SJSA1 (cell line): ENCODE measurements at regions not wholly inside any gene's neighbourhood (a gene's known extent, or its start where the extent isn't known, plus 50 kb on each side); places are given as distances from the start of the nearest gene placed in this dataset.
"Not testable (repeated sequence)": the region's sequence is repeated elsewhere in the genome, so short reads cannot be mapped to it uniquely, and the experiment has no call there.

Experiments used
- DNase-seq, 2 experiments: peaks; one replicate each; pipeline ENCODE4 v3.0.0-alpha.2; 2015 to 2020; ENCODE audit warnings: low spot score in 2 of 2, low read depth in 1 of 2
- H3K27ac ChIP-seq: fragments of 250-450 bp; sonication (Bioruptor Pico); 2 replicates; pipeline ENCODE4 v1.5.1; 2020; ENCODE audit warnings: mild to moderate bottlenecking, moderate library complexity
- H3K27me3 ChIP-seq: fragments of 250-450 bp; sonication (Bioruptor Pico); replicated peaks from 2 replicates; pipeline ENCODE4 v1.5.1; 2020; ENCODE audit warnings: mild to moderate bottlenecking, moderate library complexity
- H3K36me3 ChIP-seq: fragments of 250-450 bp; sonication (Bioruptor Pico); 2 replicates; pipeline ENCODE4 v1.5.1; 2020; ENCODE audit warnings: mild to moderate bottlenecking
- H3K4me1 ChIP-seq: fragments of 250-450 bp; sonication (Bioruptor Pico); replicated peaks from 2 replicates; pipeline ENCODE4 v1.6.1; 2021; ENCODE audit warnings: mild to moderate bottlenecking
- H3K4me3 ChIP-seq: fragments of 250-450 bp; sonication (Bioruptor Pico); 2 replicates; pipeline ENCODE4 v1.5.1; 2020; ENCODE audit warnings: mild to moderate bottlenecking
- H3K9me3 ChIP-seq: fragments of 250-450 bp; sonication (Bioruptor Pico); replicated peaks from 2 replicates; pipeline ENCODE4 v1.5.1; 2020; ENCODE audit warnings: mild to moderate bottlenecking

- no peaks in the 10 kb centered on the region for H3K36me3 ChIP-seq
Observed at GRCh38 chr7:13803134-13803533, 186.3 kb downstream of the ETV1 start.

GRCh38 chr7:13806089-13806867, 183.2 kb downstream of the ETV1 start:
- not testable (repeated sequence) for H3K4me1 ChIP-seq, H3K27me3 ChIP-seq, DNase-seq, H3K27ac ChIP-seq, H3K36me3 ChIP-seq, H3K4me3 ChIP-seq, H3K9me3 ChIP-seq

More at GRCh38 chr7:13803134-13803533, 186.3 kb downstream of the ETV1 start:
- peaks cover 3% of the 10 kb centered on the region for H3K4me1 ChIP-seq
- no peaks in the 10 kb centered on the region for H3K9me3 ChIP-seq
- no peak for DNase-seq
- no peak overlapping the region for H3K27ac ChIP-seq
- no peak overlapping the region for H3K4me3 ChIP-seq
- no peaks in the 10 kb centered on the region for H3K27me3 ChIP-seq

GRCh38 chr7:13817230-13817629, 172.2 kb downstream of the ETV1 start:
- H3K9me3 ChIP-seq, H3K36me3 ChIP-seq, H3K27me3 ChIP-seq, H3K27ac ChIP-seq, H3K4me1 ChIP-seq, H3K4me3 ChIP-seq, DNase-seq: not testable (repeated sequence)

- no peaks in the 10 kb centered on the region for H3K4me1 ChIP-seq
- DNase-seq = no peak
Observed at GRCh38 chr7:13821152-13821787, 168.2 kb downstream of the ETV1 start.

GRCh38 chr7:13822678-13823077, 166.8 kb downstream of the ETV1 start:
- Histone ChIP-seq H3K27me3 (no peaks in the 10 kb centered on the region), H3K27ac (no peak overlapping the region), H3K9me3 (no peaks in the 10 kb centered on the region), H3K4me3 (no peak overlapping the region), H3K4me1 (no peaks in the 10 kb centered on the region), H3K36me3 (no peaks in the 10 kb centered on the region)
- no peak for DNase-seq

More at GRCh38 chr7:13821152-13821787, 168.2 kb downstream of the ETV1 start:
- Histone ChIP-seq H3K9me3 (no peaks in the 10 kb centered on the region), H3K27me3 (no peaks in the 10 kb centered on the region), H3K27ac (no peak overlapping the region), H3K36me3 (no peaks in the 10 kb centered on the region), H3K4me3 (no peak overlapping the region)

GRCh38 chr7:13826752-13827151, 162.7 kb downstream of the ETV1 start:
- Histone ChIP-seq H3K36me3 (no peaks in the 10 kb centered on the region), H3K9me3 (no peaks in the 10 kb centered on the region), H3K4me3 (no peak overlapping the region), H3K27ac (no peak overlapping the region), H3K4me1 (peaks cover 11% of the 10 kb centered on the region), H3K27me3 (no peaks in the 10 kb centered on the region)
- DNase-seq = no peak

GRCh38 chr7:13827716-13828115, 161.8 kb downstream of the ETV1 start:
- H3K9me3 ChIP-seq = no peaks in the 10 kb centered on the region
- no peaks in the 10 kb centered on the region for H3K27me3 ChIP-seq
- peaks cover 11% of the 10 kb centered on the region for H3K4me1 ChIP-seq
- no peak overlapping the region for H3K4me3 ChIP-seq
- H3K36me3 ChIP-seq = no peaks in the 10 kb centered on the region
- no peak overlapping the region for H3K27ac ChIP-seq
- DNase-seq = no peak

- H3K27ac ChIP-seq = no peak overlapping the region
Observed at GRCh38 chr7:13829231-13829630, 160.2 kb downstream of the ETV1 start.

GRCh38 chr7:13829914-13830900, 159.3 kb downstream of the ETV1 start:
- peak in 1 of 2 experiments; percentile 18 for DNase-seq
- H3K36me3 ChIP-seq = no peaks in the 10 kb centered on the region
- no peak overlapping the region; the same call in 1 of the 2 replicates for H3K27ac ChIP-seq
- peaks cover 11% of the 10 kb centered on the region for H3K4me1 ChIP-seq
- no peaks in the 10 kb centered on the region for H3K27me3 ChIP-seq
- no peak overlapping the region for H3K4me3 ChIP-seq
- H3K9me3 ChIP-seq = no peaks in the 10 kb centered on the region

More at GRCh38 chr7:13829231-13829630, 160.2 kb downstream of the ETV1 start:
- DNase-seq = no peak
- Histone ChIP-seq H3K4me3 (no peak overlapping the region), H3K9me3 (no peaks in the 10 kb centered on the region), H3K27me3 (no peaks in the 10 kb centered on the region), H3K36me3 (no peaks in the 10 kb centered on the region), H3K4me1 (peaks cover 11% of the 10 kb centered on the region)

- H3K4me3 ChIP-seq = no peak overlapping the region
- H3K27me3 ChIP-seq = no peaks in the 10 kb centered on the region
- no peaks in the 10 kb centered on the region for H3K9me3 ChIP-seq
- H3K36me3 ChIP-seq = no peaks in the 10 kb centered on the region
- H3K4me1 ChIP-seq = peaks cover 11% of the 10 kb centered on the region
- H3K27ac ChIP-seq = no peak overlapping the region
- no peak for DNase-seq
Observed at GRCh38 chr7:13832346-13832745, 157.1 kb downstream of the ETV1 start.

- DNase-seq = no peak
- H3K36me3 ChIP-seq = no peaks in the 10 kb centered on the region
- no peak overlapping the region for H3K4me3 ChIP-seq
- H3K4me1 ChIP-seq = peaks cover 11% of the 10 kb centered on the region
- H3K27me3 ChIP-seq = no peaks in the 10 kb centered on the region
- no peaks in the 10 kb centered on the region for H3K9me3 ChIP-seq
- no peak overlapping the region for H3K27ac ChIP-seq
Observed at GRCh38 chr7:13834328-13834761, 155.1 kb downstream of the ETV1 start.

GRCh38 chr7:13835442-13835841, 154.0 kb downstream of the ETV1 start:
- Histone ChIP-seq H3K36me3 (no peaks in the 10 kb centered on the region), H3K4me3 (no peak overlapping the region), H3K27me3 (no peaks in the 10 kb centered on the region), H3K27ac (no peak overlapping the region), H3K4me1 (peaks cover 2% of the 10 kb centered on the region), H3K9me3 (no peaks in the 10 kb centered on the region)
- no peak for DNase-seq

GRCh38 chr7:13839063-13839462, 150.4 kb downstream of the ETV1 start:
- no peaks in the 10 kb centered on the region for H3K9me3 ChIP-seq
- DNase-seq = no peak
- H3K4me1 ChIP-seq = no peaks in the 10 kb centered on the region
- no peak overlapping the region for H3K4me3 ChIP-seq
- H3K27me3 ChIP-seq = no peaks in the 10 kb centered on the region
- no peak overlapping the region for H3K27ac ChIP-seq
- H3K36me3 ChIP-seq = no peaks in the 10 kb centered on the region
